ENCODE measurements at regions not wholly inside any gene's neighbourhood (a gene's known extent, or its start where the extent isn't known, plus 50 kb on each side); places are given as distances from the start of the nearest gene placed in this dataset.

DNA sequence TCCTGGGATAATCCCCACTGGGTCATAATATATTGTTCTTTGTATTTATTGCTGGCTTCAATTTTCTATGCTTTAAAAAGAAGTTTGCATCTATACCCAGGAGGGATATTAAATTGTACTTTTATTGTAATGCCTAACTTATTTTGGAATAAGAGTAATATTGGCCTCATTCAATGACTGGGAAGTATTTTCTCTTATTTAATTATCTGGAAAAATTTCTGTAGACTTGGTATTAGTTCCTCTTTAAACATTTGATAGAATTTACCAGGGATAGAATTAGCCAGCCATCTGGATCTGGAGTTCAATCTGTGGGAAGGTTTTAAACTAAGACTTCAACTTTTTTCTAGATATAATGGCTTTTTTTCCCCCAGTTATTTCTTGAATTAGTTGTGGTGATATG, 115.2 kb upstream of the ZNF32 start:
- no peak overlapping the region for H3K4me3 ChIP-seq (ENCODE audit: low read depth, low read length)
- no peak for DNase-seq (ENCODE audit: low read depth)
- TF ChIP-seq, protein P1, sequence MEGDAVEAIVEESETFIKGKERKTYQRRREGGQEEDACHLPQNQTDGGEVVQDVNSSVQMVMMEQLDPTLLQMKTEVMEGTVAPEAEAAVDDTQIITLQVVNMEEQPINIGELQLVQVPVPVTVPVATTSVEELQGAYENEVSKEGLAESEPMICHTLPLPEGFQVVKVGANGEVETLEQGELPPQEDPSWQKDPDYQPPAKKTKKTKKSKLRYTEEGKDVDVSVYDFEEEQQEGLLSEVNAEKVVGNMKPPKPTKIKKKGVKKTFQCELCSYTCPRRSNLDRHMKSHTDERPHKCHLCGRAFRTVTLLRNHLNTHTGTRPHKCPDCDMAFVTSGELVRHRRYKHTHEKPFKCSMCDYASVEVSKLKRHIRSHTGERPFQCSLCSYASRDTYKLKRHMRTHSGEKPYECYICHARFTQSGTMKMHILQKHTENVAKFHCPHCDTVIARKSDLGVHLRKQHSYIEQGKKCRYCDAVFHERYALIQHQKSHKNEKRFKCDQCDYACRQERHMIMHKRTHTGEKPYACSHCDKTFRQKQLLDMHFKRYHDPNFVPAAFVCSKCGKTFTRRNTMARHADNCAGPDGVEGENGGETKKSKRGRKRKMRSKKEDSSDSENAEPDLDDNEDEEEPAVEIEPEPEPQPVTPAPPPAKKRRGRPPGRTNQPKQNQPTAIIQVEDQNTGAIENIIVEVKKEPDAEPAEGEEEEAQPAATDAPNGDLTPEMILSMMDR (IDR thresholded peaks at IDR 0.05; ENCODE audit: insufficient read depth, low read depth, low read length, missing control alignments), result no peak

DNA sequence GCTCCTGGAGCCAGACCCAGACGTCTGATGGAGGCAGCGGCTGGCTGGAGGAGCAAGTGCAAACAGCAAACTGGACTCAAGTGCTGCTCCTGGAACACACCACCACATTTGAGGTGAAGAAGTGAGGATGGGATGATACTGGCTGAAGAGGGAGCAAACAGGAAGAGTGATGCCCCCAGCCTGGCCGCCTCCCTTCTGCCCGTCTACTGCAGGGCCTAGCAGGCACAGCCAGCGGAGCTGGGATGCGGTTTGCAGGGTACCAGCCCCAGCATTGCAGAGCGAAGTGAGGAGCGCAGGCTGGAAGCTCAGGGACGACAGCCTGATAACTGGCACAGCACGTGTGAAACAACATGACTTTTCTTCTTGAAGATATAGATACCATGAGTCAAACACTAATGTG, 111.8 kb upstream of the ZNF32 start:
- no peak overlapping the region for H3K4me3 ChIP-seq (ENCODE audit: low read depth, low read length)
- no peak for DNase-seq (ENCODE audit: low read depth)
- TF ChIP-seq, protein P1 (IDR thresholded peaks at IDR 0.05; ENCODE audit: insufficient read depth, low read depth, low read length, missing control alignments), result no peak

DNA sequence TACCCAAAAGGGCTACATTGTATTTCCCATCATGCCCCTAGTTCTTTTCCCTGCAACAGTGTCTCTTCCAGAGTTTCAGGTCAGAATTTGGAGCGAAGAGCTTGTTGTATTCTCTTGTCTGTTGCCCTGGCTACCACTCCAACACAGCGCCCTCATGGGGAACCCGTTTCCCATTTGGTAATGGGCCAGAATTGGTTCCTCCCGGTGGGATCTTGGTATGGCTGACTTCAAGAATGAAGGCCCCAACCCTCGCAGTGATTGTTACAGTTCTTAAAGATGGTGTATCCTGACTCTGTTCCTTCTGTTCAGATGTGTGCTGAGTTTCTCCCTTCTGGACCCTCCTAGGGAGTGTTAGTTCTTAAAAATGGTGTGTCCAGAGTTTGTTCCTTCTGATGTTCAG, 110.5 kb upstream of the ZNF32 start:
- TF ChIP-seq, protein P1 (IDR thresholded peaks at IDR 0.05; ENCODE audit: insufficient read depth, low read depth, low read length, missing control alignments), result no peak
- no peak overlapping the region for H3K4me3 ChIP-seq (ENCODE audit: low read depth, low read length)
- no peak for DNase-seq (ENCODE audit: low read depth)

DNA sequence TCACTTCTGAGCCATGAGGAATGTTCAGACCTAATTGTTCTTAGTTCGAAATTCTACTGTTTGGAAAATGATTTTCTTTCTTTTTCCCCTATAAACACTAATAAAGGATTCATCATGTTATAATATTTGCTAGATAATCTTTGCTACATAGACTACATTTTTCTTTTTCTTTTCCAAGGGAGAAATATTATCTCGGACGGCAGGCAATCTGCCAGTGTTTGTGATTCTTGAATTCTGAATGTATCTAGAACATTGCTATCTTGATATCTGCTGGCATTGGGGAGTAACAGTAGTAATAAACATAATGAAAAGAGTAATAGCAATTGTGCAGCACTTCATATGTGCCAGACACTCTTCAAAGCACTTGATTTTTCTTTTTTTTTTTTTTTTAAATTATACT, 107.7 kb upstream of the ZNF32 start:
- no peak for DNase-seq (ENCODE audit: low read depth)
- H3K4me3 ChIP-seq (ENCODE audit: low read depth, low read length), result no peak overlapping the region
- TF ChIP-seq, protein P1 (IDR thresholded peaks at IDR 0.05; ENCODE audit: insufficient read depth, low read depth, low read length, missing control alignments), result no peak

DNA sequence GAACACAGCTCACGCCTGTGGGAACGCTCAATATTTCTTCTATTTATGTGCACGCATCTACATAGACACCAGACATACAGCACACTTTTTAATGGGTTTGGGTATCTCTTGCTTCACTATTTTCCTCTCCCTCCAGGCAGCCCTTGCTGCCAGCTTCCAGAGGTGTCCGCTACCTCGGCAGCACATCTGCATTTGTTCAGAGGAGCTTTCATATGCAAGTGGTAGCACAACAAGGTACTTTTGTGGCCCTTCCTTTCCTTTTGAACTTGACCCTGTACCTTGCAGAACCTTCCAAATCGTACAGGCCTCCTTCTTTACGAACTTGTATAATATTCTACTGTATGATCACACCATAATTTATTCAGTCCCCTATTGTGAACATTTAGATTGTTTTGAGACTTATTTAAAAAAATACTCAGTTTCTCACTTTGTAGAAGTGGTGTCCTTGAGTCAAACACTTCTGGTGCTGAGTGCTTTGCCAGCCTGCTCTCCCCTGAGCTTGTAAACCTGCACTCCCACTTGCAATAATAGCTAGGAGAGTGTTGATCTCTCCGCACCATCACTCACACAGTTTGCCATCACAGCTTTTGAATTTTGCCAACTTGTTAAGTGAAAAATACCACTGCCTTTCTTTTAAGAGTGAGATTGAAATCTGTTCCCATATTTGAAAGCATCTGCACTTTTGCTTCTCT, 106.0 kb upstream of the ZNF32 start:
- DNase-seq (ENCODE audit: low read depth), result no peak
- TF ChIP-seq, protein P1 (IDR thresholded peaks at IDR 0.05; ENCODE audit: insufficient read depth, low read depth, low read length, missing control alignments), result no peak
- H3K4me3 ChIP-seq (ENCODE audit: low read depth, low read length), result no peak overlapping the region

DNA sequence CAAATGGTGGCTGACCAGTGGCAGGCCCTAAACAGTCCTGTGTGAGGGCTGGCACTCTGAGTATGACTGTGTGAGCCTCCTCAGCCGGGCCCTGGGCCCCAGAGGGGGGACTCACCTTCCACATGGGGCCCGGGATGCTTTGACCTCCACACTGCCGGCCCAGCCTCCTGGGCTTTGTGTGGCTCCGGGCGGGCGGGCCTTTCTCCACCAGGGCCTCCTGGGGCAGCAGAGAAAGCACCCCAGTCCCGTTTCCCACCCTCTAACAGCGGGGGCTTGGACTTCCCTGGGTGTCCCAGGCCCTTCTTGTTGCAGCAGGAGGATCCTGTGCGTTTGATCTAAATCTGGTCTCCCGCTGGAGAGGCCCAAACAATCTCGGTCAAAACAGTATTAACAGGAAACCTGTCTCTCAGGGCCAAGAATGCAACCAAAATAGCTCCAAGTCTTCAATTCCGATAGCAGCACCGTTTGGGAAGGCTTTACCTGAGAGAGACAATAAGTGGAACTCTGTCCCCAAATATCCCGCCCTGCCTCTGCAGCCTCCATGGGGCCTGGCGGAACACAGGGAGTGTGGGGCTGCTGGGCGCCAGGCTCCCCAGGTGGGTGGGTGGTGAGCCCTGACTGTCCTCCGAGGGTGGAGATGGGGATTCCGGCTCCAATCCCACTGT, 104.8 kb upstream of the ZNF32 start:
- no peak overlapping the region for H3K4me3 ChIP-seq (ENCODE audit: low read depth, low read length)
- DNase-seq (ENCODE audit: low read depth), result no peak
- TF ChIP-seq, protein P1 (IDR thresholded peaks at IDR 0.05; ENCODE audit: insufficient read depth, low read depth, low read length, missing control alignments), result no peak

All from GM12865 (cell line).